Glutamatergic neuron (in vitro differentiated cells): ENCODE measurements at regions not wholly inside any gene's neighbourhood (a gene's known extent, or its start where the extent isn't known, plus 50 kb on each side); places are given as distances from the start of the nearest gene placed in this dataset.

Experiments
- DNase-seq: peaks from one replicate; pipeline ENCODE4 v3.0.0; 2022
- H3K27ac Mint-ChIP-seq: one replicate; pipeline ENCODE4 v1.8.0; 2020; ENCODE audit warnings: mild to moderate bottlenecking, mixed read lengths, inconsistent platforms; ENCODE audit not compliant: unreplicated experiment
- H3K27me3 Mint-ChIP-seq: one replicate; pipeline ENCODE4 v1.8.0; 2020; ENCODE audit warnings: mild to moderate bottlenecking, moderate library complexity, mixed read lengths, inconsistent platforms; ENCODE audit not compliant: unreplicated experiment
- H3K36me3 Mint-ChIP-seq: one replicate; pipeline ENCODE4 v1.8.0; 2020; ENCODE audit warnings: mild to moderate bottlenecking, mixed read lengths, inconsistent platforms; ENCODE audit not compliant: unreplicated experiment
- H3K4me1 Mint-ChIP-seq: one replicate; pipeline ENCODE4 v1.8.0; 2020; ENCODE audit warnings: mild to moderate bottlenecking, low read depth, mixed read lengths, inconsistent platforms; ENCODE audit not compliant: unreplicated experiment
- H3K4me3 Mint-ChIP-seq: one replicate; pipeline ENCODE4 v1.8.0; 2020; ENCODE audit warnings: mild to moderate bottlenecking, mixed read lengths, inconsistent platforms; ENCODE audit not compliant: unreplicated experiment
- H3K9me3 Mint-ChIP-seq: one replicate; pipeline ENCODE4 v1.8.0; 2020; ENCODE audit warnings: mild to moderate bottlenecking, moderate library complexity, mixed read lengths, inconsistent platforms; ENCODE audit not compliant: unreplicated experiment
- CTCF ChIP-seq: fragments of 200-600 bp; sonication (generic); IDR thresholded peaks from one replicate; pipeline ENCODE4 v1.5.0; 2021; ENCODE audit not compliant: partially characterized antibody, unreplicated experiment

GRCh38 chr10:131031346-131031745, 280.2 kb downstream of the TCERG1L start:
- no peaks in the 10 kb centered on the region for H3K4me1 Mint-ChIP-seq
- no peak overlapping the region for H3K27ac Mint-ChIP-seq
- H3K27me3 Mint-ChIP-seq: peaks cover 7% of the 10 kb centered on the region
- no peaks in the 10 kb centered on the region for H3K36me3 Mint-ChIP-seq
- no peaks in the 10 kb centered on the region for H3K9me3 Mint-ChIP-seq
- no peak for DNase-seq
- no peak for TF ChIP-seq CTCF
- no peak overlapping the region for H3K4me3 Mint-ChIP-seq

DNA sequence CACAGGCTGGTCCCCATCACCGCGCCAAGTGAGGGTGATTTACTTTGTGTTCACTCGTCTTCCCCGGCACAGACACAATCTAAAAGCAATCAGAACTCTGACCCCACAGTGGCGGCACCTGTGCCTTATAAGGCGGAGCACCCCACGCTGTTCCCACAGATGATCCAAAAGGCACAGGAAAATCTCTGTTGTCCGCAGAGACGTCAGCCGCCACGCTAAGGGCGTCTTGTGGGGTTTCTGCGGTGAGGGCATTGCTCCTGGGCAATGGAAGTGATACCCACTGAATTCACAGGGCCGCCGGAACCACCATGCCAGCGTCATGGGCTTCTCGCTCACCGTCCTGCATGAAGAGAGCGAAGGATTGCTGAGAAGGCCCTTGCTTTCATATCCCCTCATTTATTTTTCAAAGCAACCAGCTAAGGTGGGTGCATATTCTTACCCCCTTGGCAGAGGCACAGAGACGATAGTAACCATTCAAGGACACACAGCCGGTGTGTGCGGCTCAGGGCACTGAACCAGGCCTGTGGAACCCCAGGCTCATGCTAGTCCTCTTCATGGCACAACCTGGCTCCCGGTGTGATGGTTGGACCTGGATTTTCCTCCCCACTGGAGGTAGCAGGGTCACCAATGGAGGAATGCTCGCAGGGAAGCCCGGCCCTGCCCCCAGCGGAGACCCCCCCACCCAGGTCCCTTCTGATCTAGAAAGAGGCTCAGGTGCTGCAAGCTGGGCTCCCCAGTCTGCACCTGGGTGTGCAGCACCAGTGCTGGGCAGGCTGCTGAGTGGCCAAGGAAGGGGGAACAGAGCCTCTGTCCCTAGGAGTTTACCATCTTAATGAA, 279.0 kb downstream of the TCERG1L start:
- no peaks in the 10 kb centered on the region for H3K9me3 Mint-ChIP-seq
- DNase-seq: no peak
- no peaks in the 10 kb centered on the region for H3K36me3 Mint-ChIP-seq
- H3K27ac Mint-ChIP-seq: no peak overlapping the region
- H3K4me3 Mint-ChIP-seq: no peak overlapping the region
- H3K4me1 Mint-ChIP-seq: no peaks in the 10 kb centered on the region
- no peak for TF ChIP-seq CTCF
- H3K27me3 Mint-ChIP-seq: peaks cover 10% of the 10 kb centered on the region

GRCh38 chr10:131033166-131034085, 278.1 kb downstream of the TCERG1L start:
- H3K27me3 Mint-ChIP-seq: peaks cover 10% of the 10 kb centered on the region
- no peaks in the 10 kb centered on the region for H3K9me3 Mint-ChIP-seq
- H3K27ac Mint-ChIP-seq: no peak overlapping the region
- no peaks in the 10 kb centered on the region for H3K4me1 Mint-ChIP-seq
- TF ChIP-seq CTCF: no peak
- no peak overlapping the region for H3K4me3 Mint-ChIP-seq
- no peaks in the 10 kb centered on the region for H3K36me3 Mint-ChIP-seq
- no peak for DNase-seq

- Mint-ChIP-seq H3K4me1 (no peaks in the 10 kb centered on the region), H3K36me3 (no peaks in the 10 kb centered on the region), H3K4me3 (no peak overlapping the region), H3K27me3 (peaks cover 10% of the 10 kb centered on the region), H3K27ac (no peak overlapping the region), H3K9me3 (no peaks in the 10 kb centered on the region)
- no peak for DNase-seq
- no peak for TF ChIP-seq CTCF
These were observed 277.1 kb downstream of the TCERG1L start for GRCh38 chr10:131034451-131034850.
